ENCODE measurements at regions not wholly inside any gene's neighbourhood (a gene's known extent, or its start where the extent isn't known, plus 50 kb on each side); places are given as distances from the start of the nearest gene placed in this dataset.

DNA sequence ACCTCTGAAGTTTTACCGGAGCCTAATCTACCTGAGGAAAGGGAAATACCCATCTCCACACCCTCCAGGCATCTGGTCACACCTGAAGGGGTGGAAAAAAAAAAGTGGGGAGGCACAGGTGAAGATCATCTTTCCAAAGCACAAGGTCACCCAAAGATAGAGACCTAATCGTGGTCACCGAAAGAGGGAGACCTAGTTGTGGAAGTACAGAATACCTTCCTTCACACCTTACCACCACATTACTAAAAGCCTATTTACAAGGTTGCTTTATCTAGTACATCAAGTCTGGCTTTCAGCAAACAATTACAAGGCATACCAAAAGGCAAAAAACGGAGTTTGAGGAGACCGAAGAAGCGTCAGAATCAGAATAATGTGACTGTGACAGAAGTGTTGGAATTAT, 110.0 kb upstream of the ARPP21 start:
- no peak for DNase-seq

DNA sequence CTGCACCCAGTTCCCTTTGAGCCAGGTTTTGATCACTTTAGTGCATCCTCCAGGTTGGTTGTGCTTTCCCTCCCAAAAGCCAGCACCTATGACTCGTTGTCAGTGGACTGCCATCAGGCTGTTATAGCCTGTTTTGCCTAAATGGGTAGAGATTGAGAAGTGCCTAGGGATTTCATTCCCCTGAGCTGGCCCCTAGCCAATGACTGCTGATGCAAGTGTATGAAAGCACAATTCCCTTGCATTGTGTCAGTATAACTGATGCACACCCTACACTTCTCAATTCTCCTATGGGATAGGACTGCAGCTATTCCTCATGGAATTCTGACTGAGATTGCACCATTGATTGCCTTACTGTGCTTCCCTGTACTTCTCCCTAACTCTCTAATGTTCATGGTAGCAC, 102.1 kb upstream of the ARPP21 start:
- DNase-seq: no peak

DNA sequence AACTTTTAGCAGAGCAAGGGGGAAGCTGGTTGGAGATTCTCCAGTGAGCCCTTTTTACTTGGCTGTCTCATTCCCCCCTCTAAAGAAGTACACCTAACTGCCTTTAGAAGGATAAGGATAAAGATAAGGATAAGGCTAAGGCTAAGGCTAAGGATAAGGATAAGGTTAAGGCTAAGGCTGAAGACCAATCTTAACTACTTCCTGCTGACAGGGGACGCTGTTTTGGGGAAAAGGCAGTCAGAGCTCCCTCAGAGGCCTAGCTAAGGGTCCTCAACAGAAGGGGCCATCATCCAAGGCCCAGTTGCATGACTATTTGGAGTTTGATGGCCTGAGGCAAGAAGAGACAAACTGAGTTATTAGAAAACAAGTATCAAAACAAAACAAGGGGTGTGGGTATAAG, 94.3 kb upstream of the ARPP21 start:
- DNase-seq: no peak

DNA sequence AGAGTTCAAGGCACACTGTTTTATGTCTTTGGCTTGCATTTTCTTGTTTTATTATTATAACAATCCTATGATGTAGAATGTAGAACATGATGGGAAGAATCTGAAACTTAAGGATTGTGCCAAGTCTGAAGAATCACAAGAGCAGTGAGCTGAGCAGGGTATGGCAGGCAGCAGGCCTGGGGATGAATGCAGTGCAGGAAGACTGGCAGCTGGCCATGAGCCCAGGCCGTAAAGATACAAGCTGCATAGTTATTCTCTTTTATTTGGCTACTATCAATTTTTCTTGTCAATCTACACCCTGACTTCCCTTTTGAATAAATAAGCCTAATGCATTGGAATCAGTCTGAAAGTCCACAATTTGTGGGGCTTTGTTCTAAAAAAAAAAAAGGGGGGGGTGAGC, 89.6 kb upstream of the ARPP21 start:
- no peak for DNase-seq

DNA sequence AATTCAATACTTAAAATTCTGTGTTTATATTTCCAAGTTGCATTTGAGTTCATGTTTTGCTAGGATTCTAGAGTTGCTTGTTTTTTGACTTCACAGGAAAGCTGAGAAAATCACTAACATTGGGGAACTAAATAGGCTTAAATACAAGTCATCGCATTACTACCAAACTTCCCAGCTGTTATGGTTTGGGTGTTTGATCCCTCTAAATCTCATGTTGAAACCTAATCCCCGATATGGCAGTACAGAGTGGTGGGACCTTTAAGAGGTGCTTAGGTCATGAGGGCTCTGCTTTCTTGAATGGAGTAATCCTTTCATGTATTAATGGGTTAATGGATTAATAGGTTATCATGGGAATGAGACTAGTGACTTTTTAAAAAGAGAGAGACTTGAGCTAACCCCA, 77.2 kb upstream of the ARPP21 start:
- DNase-seq: no peak

DNA sequence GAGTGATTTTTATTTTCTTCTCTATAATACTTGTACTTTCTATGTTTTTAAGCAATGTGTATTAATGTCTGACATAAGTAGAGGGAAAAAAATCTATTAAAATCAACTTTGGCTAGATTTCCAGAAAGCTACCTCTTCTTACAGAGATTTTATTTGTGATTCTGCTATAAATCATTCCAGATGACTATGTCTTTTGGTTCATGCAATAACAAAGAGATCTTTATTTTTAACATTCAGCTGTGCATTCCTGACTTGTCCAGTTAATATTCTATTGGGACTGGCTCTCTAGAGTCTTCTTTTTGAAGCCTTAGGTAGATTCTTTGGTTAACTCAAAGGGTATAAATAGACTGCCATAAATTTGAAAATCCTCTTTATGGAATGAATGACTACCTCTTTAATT, 74.3 kb upstream of the ARPP21 start:
- DNase-seq: no peak
